K562 (cell line): ENCODE measurements at regions not wholly inside any gene's neighbourhood (a gene's known extent, or its start where the extent isn't known, plus 50 kb on each side); places are given as distances from the start of the nearest gene placed in this dataset.

Experiments
- CTCF ChIP-seq, 3 experiments: IDR thresholded peaks in 2 of 3; conservative IDR thresholded peaks in 1 of 3; 2 replicates each; pipeline ENCODE4 v1.5.1; 2011 to 2012; ENCODE audit warnings: low read length in 3 of 3, mild to moderate bottlenecking in 3 of 3, control low read depth in 2 of 3, improper control_type of control experiment in 1 of 3, inconsistent platforms in 1 of 3, low read depth in 1 of 3, mixed read lengths in 1 of 3, moderate library complexity in 1 of 3; ENCODE audit not compliant: insufficient read depth in 2 of 3
- GTF2F1 ChIP-seq: IDR thresholded peaks from 2 replicates; pipeline ENCODE4 v1.6.1; 2011; ENCODE audit warnings: low read depth, low read length, improper control_type of control experiment
- MAFG ChIP-seq: fragments of 450-650 bp; conservative IDR thresholded peaks from 2 replicates; pipeline ENCODE4 v1.6.1; 2016; ENCODE audit warnings: missing genetic modification characterization, missing compliant biosample characterization
- MED1 ChIP-seq: sonication (generic); formaldehyde crosslinking; IDR thresholded peaks from 2 replicates; pipeline ENCODE4 v1.8.1; 2023; ENCODE audit warnings: missing genetic modification reagents, borderline replicate concordance
- MYC ChIP-seq, 2 experiments: fragments of 250-450 bp in 1 of 2; sonication (Bioruptor Pico) in 1 of 2; IDR thresholded peaks; 2 replicates each; pipeline versions ENCODE4 v1.5.1 to v1.6.1; 2012 to 2021; ENCODE audit warnings: low read depth in 2 of 2, borderline replicate concordance in 1 of 2, improper control_type of control experiment in 1 of 2, low read length in 1 of 2, mild to moderate bottlenecking in 1 of 2, moderate library complexity in 1 of 2
- NFE2 ChIP-seq: IDR thresholded peaks from 2 replicates; pipeline ENCODE4 v1.6.1; 2014; ENCODE audit warnings: antibody characterized with exemption, low read depth
- POLR2AphosphoS5 ChIP-seq: IDR thresholded peaks from 2 replicates; pipeline ENCODE4 v1.6.1; 2011; ENCODE audit warnings: mild to moderate bottlenecking, low read depth, low read length, moderate library complexity; ENCODE audit not compliant: control insufficient read depth, insufficient read depth
- SIX5 ChIP-seq, 2 experiments: IDR thresholded peaks; 2 replicates each; pipeline ENCODE4 v1.6.1; 2011; ENCODE audit warnings: low read length in 2 of 2, borderline replicate concordance in 1 of 2, low read depth in 1 of 2, mild to moderate bottlenecking in 1 of 2, moderate library complexity in 1 of 2; ENCODE audit not compliant: insufficient read depth in 1 of 2
- SP1 ChIP-seq: sonication (generic); formaldehyde crosslinking; IDR thresholded peaks from 2 replicates; pipeline ENCODE4 v1.8.1; 2022; ENCODE audit warnings: mild to moderate bottlenecking, missing genetic modification reagents
- ZBTB8A ChIP-seq: fragments of 450-650 bp; IDR thresholded peaks from 2 replicates; pipeline ENCODE4 v1.6.1; 2018; ENCODE audit warnings: mild to moderate bottlenecking, moderate library complexity; ENCODE audit not compliant: partially characterized antibody
- ZNF165 ChIP-seq: fragments of 250-450 bp; sonication (Bioruptor Pico); IDR thresholded peaks from 2 replicates; pipeline ENCODE4 v1.4.0; 2020; ENCODE audit warnings: borderline replicate concordance
- ZNF561 ChIP-seq: fragments of 450-650 bp; formaldehyde crosslinking; conservative IDR thresholded peaks from 2 replicates; pipeline ENCODE4 v1.4.0; 2020; ENCODE audit warnings: mild to moderate bottlenecking, moderate library complexity
- TF ChIP-seq, protein P1 (sequence below): fragments of 250-450 bp; sonication (Bioruptor Pico); IDR thresholded peaks from 2 replicates; pipeline ENCODE4 v1.8.0; 2021; ENCODE audit warnings: borderline replicate concordance, mild to moderate bottlenecking, moderate library complexity; ENCODE audit not compliant: poor library complexity, severe bottlenecking

DNA sequence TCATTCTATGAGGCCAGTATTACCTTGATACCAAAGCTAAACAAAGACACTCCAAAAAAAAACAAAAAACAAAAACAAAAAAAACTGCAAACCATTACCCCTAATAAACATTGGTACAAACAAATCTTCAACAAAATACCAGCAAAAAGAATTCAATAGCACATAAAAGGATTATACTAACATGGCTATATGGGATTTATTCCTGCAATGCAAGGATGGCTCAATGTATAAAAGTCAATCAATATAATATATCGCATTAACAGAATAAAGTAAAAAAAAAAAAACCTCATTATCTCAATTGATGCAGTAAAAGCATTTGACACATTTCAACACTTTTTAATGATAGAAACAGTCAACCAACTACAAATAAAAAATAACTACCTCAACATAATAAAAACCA is 233.3 kb upstream of the NFE2L3 start:
- TF ChIP-seq SIX5 (IDR thresholded peaks at IDR 0.05; ENCODE audit: borderline replicate concordance in 1 of 2, insufficient read depth in 1 of 2, low read depth in 1 of 2, low read length in 2 of 2) (no peak), ZBTB8A (no peak), CTCF (IDR thresholded peaks at IDR 0.05 in 2 of 3, conservative IDR thresholded peaks at IDR 0.05 in 1 of 3; ENCODE audit: insufficient read depth in 2 of 3, low read depth in 1 of 3, low read length in 3 of 3) (no peak), POLR2AphosphoS5 (no peak), MED1 (CRISPR knock-in tag) (no peak), MAFG (tag) (no peak), SP1 (CRISPR knock-in tag) (no peak), MYC (IDR thresholded peaks at IDR 0.05; ENCODE audit: low read depth, low read length) (no peak), MYC (CRISPR knock-in tag; IDR thresholded peaks at IDR 0.05; ENCODE audit: borderline replicate concordance, low read depth) (no peak), GTF2F1 (no peak), NFE2 (no peak), ZNF165 (CRISPR knock-in tag) (no peak), ZNF561 (no peak)
- TF ChIP-seq, protein P1, sequence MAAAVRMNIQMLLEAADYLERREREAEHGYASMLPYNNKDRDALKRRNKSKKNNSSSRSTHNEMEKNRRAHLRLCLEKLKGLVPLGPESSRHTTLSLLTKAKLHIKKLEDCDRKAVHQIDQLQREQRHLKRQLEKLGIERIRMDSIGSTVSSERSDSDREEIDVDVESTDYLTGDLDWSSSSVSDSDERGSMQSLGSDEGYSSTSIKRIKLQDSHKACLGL (CRISPR knock-in tag): no peak
